HFF-Myc (cell line): ENCODE measurements at regions not wholly inside any gene's neighbourhood (a gene's known extent, or its start where the extent isn't known, plus 50 kb on each side); places are given as distances from the start of the nearest gene placed in this dataset.

ENCODE experiments used
- DNase-seq: peaks from one replicate; pipeline ENCODE4 v3.0.0-alpha.2; 2011; ENCODE audit warnings: low read depth; ENCODE audit errors: extremely low read depth
- H3K4me3 ChIP-seq: replicated peaks from 2 replicates; pipeline ENCODE4 v1.5.1; 2011; ENCODE audit warnings: low read depth, mild to moderate bottlenecking, control low read depth, low read length
- TF ChIP-seq, protein P1 (sequence below): IDR thresholded peaks from 2 replicates; pipeline ENCODE4 v1.5.1; 2012; ENCODE audit warnings: mild to moderate bottlenecking, low read depth, low read length, control low read depth; ENCODE audit errors: missing control alignments

DNA sequence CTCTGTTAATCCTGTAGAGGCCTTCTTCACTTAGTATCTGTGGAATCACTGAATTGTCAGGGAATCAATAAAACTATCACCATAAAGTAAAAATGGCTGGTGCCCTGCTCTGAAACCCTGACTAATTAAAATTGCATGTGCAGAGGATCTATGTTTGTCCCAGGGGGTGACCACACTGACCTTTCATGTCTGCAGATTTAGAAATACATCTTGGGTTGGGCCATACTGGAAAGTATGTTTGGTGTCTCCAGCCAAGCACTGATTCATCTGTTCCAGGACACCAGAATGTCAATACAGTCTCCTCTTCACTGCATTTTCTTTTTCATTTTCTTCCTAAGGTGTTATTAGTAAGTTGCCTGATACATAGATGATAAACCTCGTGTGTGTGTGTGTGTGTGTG, 490.9 kb upstream of the INTU start:
- TF ChIP-seq, protein P1, sequence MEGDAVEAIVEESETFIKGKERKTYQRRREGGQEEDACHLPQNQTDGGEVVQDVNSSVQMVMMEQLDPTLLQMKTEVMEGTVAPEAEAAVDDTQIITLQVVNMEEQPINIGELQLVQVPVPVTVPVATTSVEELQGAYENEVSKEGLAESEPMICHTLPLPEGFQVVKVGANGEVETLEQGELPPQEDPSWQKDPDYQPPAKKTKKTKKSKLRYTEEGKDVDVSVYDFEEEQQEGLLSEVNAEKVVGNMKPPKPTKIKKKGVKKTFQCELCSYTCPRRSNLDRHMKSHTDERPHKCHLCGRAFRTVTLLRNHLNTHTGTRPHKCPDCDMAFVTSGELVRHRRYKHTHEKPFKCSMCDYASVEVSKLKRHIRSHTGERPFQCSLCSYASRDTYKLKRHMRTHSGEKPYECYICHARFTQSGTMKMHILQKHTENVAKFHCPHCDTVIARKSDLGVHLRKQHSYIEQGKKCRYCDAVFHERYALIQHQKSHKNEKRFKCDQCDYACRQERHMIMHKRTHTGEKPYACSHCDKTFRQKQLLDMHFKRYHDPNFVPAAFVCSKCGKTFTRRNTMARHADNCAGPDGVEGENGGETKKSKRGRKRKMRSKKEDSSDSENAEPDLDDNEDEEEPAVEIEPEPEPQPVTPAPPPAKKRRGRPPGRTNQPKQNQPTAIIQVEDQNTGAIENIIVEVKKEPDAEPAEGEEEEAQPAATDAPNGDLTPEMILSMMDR: no peak
- DNase-seq: no peak
- H3K4me3 ChIP-seq: no peak overlapping the region

DNA sequence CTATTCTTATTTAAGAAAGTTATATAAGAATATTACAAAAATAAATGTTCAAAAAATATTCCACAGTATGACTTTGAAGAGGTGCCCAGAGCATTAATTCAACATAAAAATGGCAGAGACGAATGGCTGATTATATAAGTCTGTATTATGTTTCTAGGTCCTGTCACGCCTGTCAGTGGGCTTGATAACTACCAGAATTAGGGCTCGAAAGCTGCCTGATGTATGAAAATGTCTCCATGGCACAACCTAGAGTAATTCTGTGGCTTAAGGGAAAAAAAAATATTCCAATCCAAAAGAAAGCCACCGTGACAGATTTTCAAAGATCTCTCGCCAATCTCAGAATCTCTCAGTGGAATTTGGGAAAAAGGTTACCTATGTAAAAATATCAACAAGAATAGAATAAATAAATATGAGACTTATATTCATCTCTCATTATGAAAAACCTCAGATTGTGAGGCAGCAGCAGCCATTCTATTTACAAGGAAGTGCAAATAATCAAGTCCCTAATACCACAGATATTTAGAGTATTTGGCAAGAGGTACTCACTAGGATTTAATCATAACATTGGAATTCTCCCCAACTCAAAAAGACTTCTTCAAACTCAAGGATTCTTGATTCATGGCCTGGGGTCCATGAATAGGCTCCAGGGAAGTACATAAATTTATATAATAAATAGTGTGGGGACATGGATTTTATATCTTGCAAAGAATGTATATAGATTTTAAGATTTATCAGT, 489.1 kb upstream of the INTU start:
- no peak for DNase-seq
- TF ChIP-seq, protein P1: no peak
- H3K4me3 ChIP-seq: no peak overlapping the region

DNA sequence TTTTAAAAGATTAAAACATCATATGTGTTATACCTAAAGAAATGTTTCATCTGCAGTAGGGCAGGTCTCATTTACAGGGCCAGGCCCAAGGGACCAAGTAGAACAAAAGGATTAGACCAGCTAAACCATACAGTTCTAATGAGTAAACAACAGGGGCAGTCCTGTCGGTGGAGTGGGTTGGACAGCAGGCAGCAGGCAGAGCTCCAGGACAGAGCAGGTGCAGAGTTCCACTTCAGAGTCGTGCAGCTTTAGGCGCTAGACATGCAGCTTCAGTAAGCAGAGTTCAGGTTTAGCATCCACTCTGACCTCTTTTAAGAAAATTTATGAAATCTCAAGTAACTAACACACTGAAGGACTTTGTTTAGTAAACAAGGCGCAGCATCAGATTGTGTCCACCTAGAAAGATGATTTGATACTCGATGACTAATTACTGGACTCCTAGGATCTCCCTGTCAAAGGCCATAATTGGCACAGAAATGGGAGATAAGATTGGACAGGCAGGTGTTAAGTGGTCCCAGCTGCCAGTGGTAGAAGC, 487.7 kb upstream of the INTU start:
- H3K4me3 ChIP-seq: no peak overlapping the region
- TF ChIP-seq, protein P1: no peak
- DNase-seq: no peak

DNA sequence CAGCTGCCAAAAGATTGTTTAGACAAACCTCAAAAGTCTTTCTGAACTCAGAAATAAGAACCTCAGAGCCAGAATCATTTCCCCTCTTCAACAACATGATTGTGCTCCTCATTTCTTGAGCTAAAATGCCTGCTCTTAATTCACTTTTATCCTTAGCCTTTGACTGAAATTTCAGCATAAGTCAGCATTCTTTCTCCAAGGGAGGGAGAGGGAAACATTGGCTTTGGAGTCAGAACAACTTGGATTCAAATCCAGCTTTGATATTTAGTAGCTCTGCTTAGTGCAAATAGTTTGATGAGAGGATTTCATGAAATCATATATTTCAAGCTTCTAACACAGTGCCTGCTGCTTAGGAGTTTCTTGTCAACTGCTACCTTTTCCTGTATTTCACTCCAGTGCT, 484.6 kb upstream of the INTU start:
- TF ChIP-seq, protein P1: no peak
- DNase-seq: no peak
- H3K4me3 ChIP-seq: no peak overlapping the region

DNA sequence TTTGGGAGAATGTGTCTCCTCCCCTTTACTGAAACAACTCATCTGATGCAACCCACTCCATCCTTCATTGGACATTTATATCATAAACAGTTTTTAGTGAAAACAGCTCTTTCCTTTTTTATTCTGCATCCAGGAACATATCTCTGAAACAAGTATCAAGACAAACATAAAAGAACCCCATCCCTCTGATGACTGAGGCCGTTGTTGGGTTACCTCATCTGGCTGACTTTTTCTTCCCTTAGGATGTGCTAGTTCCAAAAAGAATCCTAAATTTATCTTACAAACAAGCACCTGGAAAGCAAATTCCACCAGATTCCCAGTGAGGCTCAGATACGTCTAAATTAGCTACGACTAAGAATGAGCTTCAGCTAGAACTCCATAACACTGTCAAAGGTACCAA, 483.7 kb upstream of the INTU start:
- H3K4me3 ChIP-seq: no peak overlapping the region
- DNase-seq: no peak
- TF ChIP-seq, protein P1: no peak

DNA sequence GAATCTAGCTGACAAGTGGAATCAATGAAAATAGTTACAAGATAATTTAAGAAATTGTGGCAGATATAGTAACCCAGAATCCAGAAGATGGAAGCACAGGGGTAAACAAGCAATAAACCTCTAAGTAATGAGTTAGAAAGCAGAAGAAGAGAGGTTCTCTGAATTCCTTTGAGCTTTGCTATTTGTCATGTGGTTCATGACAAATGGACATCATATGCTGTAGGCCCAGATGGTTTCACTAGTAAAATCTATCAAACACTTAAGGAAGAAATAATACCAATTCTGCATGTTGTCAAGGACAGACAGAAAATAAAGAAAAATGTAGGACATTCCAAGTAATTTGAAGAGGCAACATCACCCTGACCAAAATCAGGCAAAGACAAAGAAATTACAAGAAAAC, 480.8 kb upstream of the INTU start:
- TF ChIP-seq, protein P1: no peak
- DNase-seq: no peak
- no peak overlapping the region for H3K4me3 ChIP-seq
